Globus pallidus (tissue), 1 donor: ENCODE measurements at regions not wholly inside any gene's neighbourhood (a gene's known extent, or its start where the extent isn't known, plus 50 kb on each side); places are given as distances from the start of the nearest gene placed in this dataset.

Experiments
- DNase-seq: peaks from one replicate; pipeline ENCODE4 v3.0.0-alpha.2; 2015; ENCODE audit warnings: low spot score

DNA sequence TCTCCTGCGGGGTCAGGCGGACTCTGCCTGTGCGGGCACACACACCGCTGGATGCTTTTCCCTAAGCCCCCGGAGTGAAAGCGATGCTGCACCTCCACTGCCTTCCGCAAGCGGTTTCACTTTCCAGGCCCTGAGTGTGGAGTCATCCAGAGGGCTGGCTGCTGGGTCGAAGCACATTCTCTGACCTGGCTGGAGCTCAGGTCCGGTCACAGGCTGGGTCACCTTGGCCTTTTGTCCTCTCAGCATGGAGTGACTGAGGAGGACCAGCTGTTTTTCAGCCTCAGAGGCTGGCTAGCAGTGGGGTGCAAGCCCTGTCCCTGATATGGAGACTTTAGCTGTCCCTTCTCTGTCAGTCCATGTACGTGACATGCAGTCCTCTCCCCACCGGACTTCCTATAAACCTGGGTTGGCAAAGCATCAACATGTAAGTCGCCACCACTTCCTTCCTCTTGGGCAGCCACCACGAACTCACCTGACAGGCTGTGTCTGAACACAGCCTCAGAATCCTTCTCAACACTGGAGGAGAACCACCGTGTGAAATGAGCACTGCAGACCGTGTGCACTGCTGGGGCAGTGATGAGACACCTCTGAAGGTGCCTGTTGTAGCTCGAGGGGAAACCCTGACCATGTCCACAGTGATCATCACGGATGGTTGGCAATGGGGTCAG, 51.3 kb downstream of the GADD45G start:
- DNase-seq = no peak

DNA sequence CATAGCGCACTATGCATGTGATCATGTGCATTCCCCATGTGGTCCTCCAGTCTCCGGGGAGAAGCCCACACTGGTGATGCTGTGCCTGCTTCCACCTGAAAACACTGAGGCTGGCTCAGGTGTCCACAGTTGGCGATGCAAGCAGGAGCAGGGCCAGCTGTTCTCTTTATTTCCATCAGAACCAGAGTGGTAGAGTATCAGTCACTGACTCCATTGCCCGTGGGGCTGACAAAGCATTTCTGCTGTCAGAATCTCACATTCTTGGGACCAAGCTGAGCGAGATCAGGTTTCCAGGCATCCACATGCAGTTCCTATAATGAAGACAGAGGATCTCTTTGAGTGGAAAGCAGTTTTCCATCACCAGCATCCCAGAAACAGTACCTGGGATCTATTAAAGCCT, 52.5 kb downstream of the GADD45G start:
- no peak for DNase-seq

DNA sequence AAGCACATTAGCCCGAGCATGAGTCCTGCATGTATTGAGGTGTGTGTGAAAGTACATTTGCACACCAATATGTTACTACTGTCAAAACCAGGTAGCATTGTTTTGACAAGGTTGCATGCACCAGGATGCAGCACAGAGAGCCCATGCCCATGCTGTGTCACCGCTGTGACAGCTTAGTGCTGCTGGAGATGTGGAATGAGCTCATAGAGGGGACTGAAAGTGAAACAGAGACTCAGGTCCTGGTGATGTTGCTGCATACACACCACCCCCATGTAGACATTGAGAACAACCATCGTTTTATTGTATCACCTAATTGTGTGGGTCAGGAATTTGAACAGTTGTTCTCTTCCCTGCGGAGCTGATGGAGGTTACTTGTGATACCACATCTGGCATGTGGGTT, 53.0 kb downstream of the GADD45G start:
- no peak for DNase-seq

DNA sequence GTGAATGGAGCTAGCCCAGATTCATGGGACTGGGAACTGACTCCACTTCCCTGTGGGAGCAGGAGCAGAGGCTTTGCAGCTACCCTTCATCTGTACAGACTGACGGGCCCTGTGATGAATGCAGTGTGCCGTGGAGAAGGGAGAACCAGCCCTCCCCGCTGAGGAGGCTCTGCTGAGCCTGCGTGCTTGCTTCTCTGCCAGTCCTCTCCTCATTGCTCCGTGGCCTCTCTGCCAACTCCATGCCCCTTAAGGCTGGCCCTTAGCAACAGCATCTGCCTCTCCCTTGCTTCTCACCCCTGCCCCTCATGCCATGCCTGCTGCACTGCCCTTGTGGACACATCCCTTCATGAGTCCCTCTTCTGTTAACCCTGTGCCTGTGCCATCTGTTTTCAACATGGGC, 53.6 kb downstream of the GADD45G start:
- no peak for DNase-seq

DNA sequence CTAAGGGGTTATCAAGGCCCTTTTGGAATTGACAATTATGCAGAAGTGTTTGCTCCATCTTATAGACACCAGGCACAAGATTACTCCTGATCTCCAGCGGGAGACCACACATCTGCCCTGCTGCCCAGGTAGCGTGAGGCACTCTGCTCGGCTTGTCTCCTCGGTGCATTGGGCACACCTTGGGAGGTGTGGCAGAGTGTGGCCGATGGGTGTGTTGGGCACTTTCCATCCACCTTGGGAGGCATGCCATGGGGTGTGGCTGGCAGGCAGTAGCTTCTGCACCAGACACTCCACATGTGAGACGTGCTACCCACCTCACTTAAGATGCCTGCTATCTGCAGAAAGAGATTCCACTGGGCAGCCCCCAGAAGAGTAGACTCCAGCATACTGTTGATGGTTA, 54.1 kb downstream of the GADD45G start:
- DNase-seq = no peak

DNA sequence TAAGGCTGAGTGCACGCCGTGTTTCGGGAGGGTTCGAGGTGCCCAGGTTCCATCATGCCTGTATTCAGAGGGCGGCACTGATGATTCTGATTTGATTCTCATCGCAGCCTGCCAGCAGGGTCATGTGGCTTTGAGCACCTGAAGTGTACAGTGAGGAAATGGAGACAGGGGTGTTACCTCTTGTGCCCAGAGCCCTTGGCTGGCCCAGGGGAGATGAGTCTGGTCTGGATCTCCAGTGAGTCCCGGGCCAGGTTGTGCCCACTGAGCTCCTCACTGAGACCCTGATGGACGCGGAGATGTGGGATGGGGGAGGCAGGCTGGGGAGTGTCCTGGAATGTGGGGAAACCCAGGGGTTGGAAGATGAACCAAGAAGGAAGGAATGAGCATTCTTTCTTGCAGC, 54.7 kb downstream of the GADD45G start:
- no peak for DNase-seq

DNA sequence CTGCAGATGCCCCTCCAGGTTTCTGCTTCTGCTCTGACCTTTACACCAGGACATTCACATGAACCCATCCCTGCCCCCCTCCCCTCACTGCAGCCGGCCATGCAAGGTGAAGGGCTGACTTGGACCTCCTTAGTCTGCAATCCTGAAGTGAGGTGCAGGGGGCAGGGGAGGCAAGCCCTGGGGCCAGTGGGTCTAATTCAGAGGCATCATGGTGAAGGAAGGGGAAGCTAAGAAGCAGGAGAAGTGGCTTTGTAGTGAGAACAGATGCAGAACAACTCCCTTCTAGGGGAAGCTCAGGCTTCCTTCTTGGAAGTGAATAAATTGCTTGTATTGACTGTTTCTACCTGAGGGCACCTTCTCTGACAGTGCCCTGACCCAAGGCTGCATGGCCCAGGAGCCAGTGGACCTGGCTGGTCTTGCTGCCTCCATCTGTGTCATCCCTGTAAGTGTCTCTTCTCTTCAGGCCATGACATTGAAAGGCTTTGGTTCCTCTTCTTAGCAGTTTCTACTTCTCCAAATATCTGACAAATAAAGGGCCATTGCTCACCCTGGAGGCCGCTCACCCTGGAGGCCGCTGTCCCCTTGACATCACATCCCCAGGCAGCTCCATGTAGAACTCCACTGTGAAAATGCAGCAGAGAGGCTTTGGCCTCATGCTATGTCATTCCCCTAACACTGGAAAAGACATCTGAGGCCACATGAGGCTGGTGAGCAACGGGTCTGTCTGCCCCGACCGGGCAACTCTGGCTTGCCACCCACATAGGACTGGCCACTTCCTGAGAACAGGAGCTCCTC, 55.3 kb downstream of the GADD45G start:
- DNase-seq = no peak

DNA sequence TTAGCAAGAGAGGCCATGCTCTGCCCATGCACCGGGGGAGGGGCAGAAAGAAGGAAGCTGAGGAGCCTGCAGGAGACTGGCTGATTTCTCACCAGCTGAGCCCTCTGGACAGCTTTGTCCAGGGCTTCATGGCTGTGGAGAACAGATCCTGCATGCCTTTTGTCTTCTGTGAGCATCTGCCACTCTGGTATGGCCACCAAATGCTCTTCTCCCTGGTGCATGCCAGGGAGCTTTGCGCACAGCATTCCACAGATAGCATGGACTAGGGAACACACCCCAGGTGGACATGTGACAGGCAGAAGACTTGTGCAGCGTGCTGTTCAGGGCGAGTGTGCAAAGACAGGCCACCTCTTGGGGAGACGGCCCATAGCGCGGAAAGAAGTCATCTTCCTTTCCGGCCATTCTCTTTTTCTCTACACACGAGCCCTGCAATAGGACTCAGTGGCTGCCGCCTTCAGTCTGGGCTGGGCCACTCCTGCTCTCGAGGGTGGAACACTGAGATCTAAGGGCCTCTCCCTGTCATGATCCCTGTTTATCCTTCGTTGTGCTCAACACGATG, 56.7 kb downstream of the GADD45G start:
- DNase-seq = peak; percentile 51

DNA sequence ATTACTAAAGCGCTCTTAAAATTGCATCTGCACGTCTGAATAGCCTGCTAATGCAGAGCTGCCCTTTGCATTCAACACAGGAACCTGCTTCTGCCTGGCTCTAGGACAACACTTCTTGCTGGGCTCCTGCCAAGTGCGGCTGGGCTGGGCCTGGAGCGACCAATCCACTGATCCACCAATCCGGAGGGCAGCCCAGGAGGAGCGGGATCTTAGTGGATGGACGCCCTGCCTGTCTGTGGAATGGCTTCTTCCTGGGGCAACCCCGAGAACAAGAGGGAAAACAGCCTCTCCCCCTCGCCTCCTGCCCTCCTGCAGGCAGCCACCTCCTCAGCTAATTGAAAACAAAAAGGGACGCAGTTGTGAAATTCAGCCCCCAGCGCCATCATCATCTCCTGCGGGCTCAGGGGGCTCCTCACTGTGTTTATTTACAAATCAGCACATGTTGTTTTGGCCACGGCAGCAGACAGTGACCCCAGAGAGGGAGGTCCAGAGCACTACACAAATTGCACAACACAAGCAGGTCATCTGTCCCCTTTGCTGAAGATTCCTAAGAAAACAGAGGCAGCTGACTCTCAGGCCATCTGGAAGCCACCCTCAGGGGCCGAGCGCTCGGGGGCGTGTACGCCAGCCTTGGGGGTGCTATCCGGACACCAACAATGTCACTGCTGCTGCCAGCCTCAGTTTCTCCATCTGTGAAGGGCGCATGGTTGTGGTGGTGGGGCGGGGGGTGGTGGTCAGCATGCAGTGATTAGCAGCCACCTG, 57.3 kb downstream of the GADD45G start:
- peak; percentile 98 for DNase-seq

DNA sequence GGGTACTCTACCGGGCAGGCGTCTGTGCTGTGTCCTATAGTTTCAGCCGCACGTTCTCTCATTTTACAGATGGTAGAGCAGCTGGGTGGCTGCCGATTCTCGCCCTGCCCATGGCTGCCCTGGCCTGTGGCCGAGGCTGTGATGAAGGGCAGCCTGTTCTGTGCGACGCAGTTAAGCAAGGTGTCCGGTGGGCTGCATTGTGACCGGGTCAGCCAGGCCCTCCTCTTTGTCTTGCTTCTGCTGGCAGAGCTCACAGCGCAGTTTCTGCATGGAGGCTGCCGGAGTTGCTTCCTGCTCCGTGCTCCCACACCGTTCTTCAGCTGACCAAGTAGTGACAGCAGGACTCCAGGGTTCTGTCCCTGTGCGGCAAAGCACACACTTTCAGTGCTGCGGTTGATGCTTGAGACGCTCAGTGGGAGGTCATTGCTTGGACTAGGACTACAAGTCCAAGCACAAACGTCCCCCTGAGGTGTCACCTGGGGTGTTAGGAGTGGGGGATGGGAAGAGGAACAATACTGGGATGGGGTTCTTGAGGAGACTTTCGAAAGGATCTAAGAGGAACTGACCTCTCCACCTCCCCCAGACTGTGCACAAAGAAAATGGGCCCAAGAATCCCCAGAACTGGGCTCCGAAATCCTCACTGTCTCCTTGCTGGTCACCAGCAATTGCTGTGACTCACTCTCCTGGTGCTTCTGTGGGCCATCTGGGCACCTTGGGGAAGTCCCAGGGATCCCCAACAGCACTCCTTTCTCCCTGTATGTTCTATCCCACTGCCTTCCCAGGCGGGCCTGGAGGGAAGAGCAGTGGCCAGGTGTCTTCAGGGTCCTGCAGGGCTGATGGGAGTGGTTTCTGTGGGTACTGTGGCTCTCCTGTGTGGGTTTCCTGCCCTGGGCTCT, 58.2 kb downstream of the GADD45G start:
- peak; percentile 33 for DNase-seq

DNA sequence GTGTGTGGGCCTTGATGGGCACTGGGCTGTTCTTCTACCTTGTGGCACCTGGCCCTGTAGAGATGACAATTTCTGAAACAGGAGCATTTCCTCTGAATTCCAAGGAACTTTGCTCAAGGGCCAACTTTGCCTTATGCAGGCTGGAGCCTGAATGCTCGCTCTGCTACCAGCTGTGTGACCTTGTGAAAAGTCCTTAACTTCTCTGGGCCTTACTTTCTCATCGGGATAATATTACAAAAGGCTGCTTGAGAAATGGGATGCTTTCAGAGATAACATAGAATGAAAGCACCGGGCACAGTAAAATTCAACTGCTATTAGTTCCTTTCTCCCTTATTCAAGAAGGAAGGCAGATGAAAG, 58.8 kb downstream of the GADD45G start:
- DNase-seq = no peak

DNA sequence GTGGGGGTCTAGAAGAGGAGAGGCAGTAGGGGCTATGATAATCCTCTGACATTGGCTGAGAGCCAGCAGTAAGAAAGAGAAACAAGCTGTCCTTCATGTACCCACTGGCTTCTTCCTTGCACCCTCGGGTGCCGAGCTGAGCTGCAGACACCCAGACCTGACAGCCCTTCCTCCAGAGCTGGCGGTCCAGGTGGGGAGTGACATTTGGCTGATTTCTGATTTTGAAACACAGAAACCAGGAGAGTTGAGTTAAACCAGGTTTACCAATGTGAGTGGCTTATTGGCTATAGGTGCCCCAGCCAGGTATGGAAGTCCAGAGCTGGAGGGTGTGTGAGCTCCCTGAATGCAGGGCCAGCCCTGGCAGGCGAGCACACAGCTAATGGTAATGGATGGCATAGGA, 59.2 kb downstream of the GADD45G start:
- DNase-seq = no peak

DNA sequence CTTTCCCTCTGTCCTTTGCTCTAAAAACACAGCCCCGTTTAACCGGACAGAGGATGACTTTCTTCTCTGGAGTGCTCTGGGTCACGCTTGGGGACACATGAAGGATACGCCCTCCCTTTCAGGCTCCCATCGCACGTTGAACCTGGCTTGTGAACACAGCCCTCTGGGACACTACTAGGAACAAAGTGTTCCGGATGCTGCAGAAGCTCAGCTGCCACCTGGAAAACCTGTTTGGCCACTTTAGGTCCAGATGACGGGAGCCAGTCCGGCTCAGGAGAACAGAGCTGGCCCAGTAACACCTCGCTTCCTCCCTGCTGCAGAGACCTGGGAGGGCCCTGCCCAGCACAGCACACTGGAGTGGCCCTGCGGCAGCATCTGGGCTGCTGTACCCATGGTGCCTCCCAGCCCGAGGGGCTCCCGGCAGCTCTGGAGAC, 60.1 kb downstream of the GADD45G start:
- no peak for DNase-seq

DNA sequence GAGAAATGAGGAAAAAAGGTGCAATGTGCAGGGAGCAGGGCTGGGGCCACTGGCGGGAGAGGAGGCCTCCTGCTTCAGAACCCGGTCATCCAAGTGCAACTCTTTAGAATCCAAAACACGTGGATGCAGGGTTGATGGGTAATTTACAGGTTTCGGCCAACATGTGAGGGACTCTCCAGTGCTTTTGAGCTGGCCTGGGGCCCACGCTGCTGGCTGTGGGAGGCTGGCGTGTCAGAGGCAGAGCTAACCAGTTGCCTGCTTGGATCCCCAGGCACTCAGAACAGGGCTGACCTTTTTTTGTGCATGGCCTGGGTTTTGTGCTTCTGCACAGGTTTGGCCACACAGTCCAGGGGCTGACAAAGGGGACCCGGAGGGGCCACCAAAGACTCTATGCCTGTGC, 61.6 kb downstream of the GADD45G start:
- DNase-seq = no peak

DNA sequence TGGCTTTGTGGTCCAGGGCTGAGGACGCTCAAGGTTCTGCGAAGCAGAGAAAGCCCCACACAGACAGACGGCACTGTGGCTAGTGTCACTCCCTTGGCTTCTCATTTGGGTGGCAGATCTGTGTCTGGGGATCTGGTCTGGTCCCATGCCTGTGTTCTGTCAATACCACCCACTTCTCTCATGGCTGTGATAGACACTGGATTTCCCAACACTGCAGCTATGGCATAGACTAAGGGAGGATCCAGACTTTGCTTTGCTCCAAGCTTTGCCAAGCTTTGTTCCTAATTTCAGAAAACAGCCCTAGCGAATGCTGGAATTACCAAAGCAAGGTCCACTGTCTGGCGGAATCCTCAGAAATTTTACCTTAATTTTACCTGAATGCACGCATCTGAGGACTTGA, 62.1 kb downstream of the GADD45G start:
- DNase-seq = no peak

DNA sequence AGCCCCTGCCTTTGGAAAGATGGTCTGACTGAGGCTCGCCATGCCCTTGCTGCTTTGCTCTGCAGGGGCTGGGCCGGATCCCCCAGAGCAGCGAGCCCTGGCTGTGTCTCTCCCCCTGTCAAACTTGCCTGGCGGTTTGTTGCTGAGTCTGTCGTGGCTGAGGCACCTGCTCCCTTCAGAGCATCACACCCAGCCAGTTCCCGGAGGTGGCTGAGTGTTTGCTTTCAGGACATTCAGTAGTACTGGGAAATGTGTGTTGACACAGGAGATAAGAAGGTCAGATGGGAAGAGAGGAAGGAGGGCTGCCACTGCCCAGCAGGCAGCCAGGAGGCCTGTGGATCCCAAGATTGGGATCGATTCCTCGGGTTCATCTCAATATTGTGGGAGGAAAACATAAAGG, 62.9 kb downstream of the GADD45G start:
- DNase-seq = no peak

DNA sequence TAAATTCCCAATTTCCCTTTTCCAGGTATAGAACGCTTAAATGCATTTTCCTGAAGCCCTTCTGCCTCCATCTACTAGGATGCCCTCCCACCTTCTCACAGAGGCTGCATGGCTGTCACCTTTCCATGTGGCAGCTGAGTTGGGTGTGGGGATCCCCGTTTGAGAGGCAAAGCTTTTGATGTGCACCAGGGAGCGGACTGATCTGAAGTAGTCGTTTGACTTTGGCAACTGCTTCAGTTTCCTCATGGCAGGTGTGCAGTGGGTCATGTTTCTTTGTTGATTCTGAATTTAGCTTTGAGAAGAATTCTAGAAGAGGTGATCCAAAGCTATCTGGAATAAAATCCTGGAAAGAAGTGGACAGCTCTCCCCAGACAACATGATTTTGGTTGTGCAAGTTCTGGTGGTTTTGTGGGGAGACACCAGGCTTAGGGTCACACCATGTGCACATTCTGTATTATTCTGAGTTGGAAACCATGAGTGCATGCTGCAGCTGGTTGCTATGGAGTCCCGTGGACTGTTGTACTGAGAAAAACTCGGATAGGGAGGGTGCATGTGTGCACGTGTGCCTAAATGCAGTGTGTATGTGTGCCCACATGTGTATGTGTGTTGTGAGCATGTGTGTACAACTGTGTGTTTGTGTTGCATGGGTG, 63.5 kb downstream of the GADD45G start:
- DNase-seq = no peak

DNA sequence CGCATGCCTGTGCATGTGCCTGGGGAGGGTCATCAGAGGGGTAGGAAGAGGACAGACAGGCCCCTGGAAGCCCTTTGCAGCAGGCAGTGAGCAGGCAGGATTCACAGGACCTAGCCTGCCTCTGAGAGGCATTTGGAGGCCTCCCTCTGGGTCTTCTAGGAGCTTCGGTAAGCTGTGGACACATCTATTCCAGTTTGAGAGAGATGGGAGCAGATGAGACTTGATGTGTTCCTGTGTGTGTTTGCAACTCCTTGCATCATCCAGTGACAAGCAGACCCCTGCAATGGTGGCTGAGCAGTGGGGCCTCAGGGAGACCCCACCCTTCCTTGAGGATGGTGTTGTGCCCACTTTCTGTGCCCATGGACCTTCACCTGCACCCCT, 64.0 kb downstream of the GADD45G start:
- no peak for DNase-seq

DNA sequence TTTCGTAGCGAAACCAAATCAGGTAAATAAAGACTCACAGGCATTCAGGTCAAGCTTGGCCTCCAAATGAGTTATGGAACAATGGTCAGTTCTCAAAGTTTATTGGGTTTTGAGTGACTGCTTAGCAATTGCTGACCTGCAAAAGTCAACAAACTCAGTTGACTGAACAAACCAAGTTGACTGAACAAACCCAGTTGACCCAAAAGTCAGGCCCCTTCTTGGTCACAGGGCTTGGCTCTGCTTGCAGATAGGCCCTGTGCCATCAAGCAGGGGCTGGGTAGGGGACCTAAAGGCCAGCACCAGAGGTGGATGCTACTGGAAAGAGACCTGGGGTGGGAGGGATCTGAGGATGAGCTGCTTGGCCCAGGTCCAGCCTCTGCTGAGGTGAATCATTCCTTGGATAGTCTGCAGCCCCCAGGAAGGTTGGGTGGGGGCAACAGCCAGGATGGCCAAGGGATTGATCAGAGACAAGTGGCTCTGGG, 64.6 kb downstream of the GADD45G start:
- DNase-seq = no peak

DNA sequence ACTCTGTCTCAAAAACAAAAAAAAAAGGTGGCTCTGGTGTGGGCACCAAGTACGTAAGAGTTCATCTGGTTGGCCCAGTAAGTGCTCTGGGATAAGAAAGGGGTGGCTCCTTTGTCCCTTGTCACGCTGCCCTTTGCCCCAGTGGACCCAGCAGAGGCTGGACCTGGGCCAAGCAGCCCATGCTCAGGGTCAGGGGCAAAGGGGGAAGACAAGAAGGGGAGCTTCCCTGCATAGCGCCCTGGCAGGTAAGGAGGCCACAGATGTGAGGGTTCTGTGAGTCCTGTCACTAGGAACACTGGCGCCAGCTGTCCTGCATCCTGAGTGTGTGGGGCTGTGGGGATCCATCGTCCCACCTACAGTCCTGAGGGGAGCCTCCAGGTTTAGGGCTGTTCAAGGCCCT, 65.3 kb downstream of the GADD45G start:
- DNase-seq = no peak

DNA sequence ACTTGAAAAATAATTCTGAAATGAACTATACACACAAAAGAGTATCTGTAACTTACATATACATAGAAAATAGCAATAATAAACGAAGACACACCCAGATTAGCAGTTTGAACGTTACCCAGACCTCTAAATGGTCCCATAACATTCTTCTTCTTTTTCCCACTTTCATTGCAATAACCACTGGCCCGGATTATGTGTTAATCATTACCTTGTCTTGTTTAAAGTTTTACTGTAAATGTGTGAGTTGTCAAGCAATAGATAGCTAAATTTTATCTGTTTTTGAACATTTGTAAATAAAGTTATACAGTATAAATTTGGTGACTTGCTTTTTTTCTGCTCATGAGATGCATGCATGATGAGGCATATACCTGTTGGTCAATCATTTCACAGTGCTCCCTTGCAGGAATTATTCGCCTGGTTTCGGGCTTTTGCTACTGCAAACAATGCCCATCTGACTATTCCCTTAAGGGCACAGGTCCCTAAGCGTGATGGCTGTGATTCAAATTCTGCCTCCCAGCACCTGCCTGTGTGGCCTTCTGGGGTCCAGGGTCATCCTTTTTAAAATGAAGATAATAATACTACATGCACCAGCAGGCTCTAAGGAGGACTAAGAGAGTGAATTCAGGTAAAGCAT, 66.1 kb downstream of the GADD45G start:
- DNase-seq = no peak
